ENCODE measurements at regions not wholly inside any gene's neighbourhood (a gene's known extent, or its start where the extent isn't known, plus 50 kb on each side); places are given as distances from the start of the nearest gene placed in this dataset.

DNA sequence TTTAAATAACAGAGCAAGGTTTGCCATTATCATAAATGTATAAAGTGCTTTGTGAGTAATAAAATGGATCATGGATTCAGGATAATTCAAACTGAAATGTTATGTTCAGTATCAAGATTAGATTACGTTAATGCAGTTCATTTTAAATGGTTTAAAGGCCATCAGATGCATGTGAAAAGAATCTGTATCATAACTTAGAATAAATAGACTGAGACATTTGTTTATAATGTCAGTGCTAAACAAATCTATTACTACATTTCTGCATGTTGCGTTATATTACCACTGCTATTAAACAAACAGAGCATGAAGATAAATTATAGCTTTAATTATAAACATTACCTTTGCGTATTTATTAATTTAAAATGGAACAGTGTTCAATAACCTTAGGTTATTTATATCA, 160.2 kb downstream of the TOX3 start:
- in situ Hi-C loops (cut with MboI; ENCODE audit: low pct_ligation_motif_present in 1 of 4, low pct_unique_long_range_greater_than_20kb in 1 of 4, low sequenced_read_pairs in 3 of 4): no loop called here
- H3K4me1 ChIP-seq: peaks cover 0 to 9% (median 0%) of the 10 kb centered on the region in 4 donors
- H3K4me3 ChIP-seq: no peak overlapping the region
- no peak overlapping the region for H3K27ac ChIP-seq
- no peaks in the 10 kb centered on the region for H3K9me3 ChIP-seq
- no peak for DNase-seq
- intact Hi-C loops (cut with DNase I; ENCODE audit: low total_unique reads): no loop called here
- TF ChIP-seq POLR2AphosphoS5 (IDR thresholded peaks at IDR 0.05) (no peak), POLR2A (IDR thresholded peaks at IDR 0.05) (no peak), EP300 (IDR thresholded peaks at IDR 0.05; ENCODE audit: low read depth) (no peak)
- TF ChIP-seq, protein P1, sequence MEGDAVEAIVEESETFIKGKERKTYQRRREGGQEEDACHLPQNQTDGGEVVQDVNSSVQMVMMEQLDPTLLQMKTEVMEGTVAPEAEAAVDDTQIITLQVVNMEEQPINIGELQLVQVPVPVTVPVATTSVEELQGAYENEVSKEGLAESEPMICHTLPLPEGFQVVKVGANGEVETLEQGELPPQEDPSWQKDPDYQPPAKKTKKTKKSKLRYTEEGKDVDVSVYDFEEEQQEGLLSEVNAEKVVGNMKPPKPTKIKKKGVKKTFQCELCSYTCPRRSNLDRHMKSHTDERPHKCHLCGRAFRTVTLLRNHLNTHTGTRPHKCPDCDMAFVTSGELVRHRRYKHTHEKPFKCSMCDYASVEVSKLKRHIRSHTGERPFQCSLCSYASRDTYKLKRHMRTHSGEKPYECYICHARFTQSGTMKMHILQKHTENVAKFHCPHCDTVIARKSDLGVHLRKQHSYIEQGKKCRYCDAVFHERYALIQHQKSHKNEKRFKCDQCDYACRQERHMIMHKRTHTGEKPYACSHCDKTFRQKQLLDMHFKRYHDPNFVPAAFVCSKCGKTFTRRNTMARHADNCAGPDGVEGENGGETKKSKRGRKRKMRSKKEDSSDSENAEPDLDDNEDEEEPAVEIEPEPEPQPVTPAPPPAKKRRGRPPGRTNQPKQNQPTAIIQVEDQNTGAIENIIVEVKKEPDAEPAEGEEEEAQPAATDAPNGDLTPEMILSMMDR (IDR thresholded peaks at IDR 0.05): no peak
- 69 to 72% methylated on average over 3 of the region's 3 CpGs for whole genome bisulfite sequencing, 2 donors (ENCODE audit: low coverage in 1 of 2)
- H3K36me3 ChIP-seq: no peaks in the 10 kb centered on the region
- no peaks in the 10 kb centered on the region for H3K27me3 ChIP-seq

DNA sequence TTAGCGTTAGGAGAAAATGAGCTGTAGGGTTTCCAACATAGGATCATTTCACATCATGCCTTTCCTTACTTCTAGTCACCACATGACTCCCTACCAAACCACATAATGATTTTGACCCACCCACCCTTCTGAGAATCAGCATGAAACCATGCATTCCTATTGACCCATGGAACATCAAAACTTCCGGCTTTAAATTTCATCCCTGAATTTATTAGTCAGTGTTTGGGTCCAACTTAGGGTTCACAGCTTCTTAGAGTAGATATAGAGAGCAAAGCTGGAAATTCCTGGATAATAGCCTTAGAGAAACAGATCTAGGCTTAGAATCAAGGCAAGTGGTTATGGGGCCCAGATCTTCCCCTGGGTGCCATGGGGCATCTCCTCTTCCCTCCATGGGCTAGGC, 162.6 kb downstream of the TOX3 start:
- 86 to 94% methylated on average over 2 of the region's 2 CpGs for WGBS, 2 donors (ENCODE audit: low coverage in 1 of 2)
- H3K4me1 ChIP-seq: peaks cover 0 to 9% (median 0%) of the 10 kb centered on the region in 4 donors
- DNase-seq: no peak

DNA sequence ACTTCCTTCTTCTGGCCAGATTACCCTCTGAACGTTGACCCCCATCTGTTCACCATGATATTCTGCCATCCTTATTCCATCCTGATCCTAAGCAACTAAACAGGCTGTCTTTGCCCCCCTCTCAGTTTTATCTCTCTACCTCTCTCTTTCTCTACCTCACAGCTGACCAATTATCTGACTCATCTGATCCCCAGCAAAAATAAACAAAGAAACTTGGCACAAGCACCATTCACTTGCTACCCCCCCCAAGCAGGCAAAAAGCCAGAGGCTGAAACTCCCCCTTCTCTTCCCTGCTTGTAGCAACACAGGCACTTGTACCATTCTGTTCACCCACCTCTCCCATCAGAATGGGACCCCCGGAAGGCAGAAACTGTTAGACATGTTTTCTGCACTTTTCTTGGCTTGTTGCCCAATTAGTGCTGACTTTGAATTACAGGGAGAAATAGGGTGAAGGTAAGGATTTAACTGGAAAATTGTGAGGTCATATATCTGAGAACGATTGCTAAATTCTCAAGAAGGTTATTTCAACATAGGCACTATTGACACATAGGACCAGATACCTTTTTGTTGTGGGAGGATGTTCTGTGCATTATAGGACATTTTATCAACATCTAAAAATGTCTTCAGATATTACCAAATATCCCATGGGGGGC, 163.2 kb downstream of the TOX3 start:
- TF ChIP-seq EP300 (IDR thresholded peaks at IDR 0.05; ENCODE audit: low read depth) (no peak), POLR2A (IDR thresholded peaks at IDR 0.05) (no peak), POLR2AphosphoS5 (IDR thresholded peaks at IDR 0.05) (no peak)
- TF ChIP-seq, protein P1 (IDR thresholded peaks at IDR 0.05): no peak
- in situ Hi-C loops (cut with MboI; ENCODE audit: low pct_ligation_motif_present in 1 of 4, low pct_unique_long_range_greater_than_20kb in 1 of 4, low sequenced_read_pairs in 3 of 4) (no loop called here), intact Hi-C loops (cut with DNase I; ENCODE audit: low total_unique reads) (no loop called here)
- no peak overlapping the region for H3K27ac ChIP-seq
- H3K4me1 ChIP-seq: peaks cover 0 to 9% (median 0%) of the 10 kb centered on the region in 4 donors
- DNase-seq: no peak
- no peaks in the 10 kb centered on the region for H3K36me3 ChIP-seq
- H3K27me3 ChIP-seq: no peaks in the 10 kb centered on the region
- no peak overlapping the region for H3K4me3 ChIP-seq
- WGBS, 2 donors (ENCODE audit: low coverage in 1 of 2): 44 to 49% methylated on average over 3 of the region's 3 CpGs
- no peaks in the 10 kb centered on the region for H3K9me3 ChIP-seq

More for the DNA sequence above, 162.6 kb downstream of the TOX3 start:
- in situ Hi-C loops (cut with MboI; ENCODE audit: low pct_ligation_motif_present in 1 of 4, low pct_unique_long_range_greater_than_20kb in 1 of 4, low sequenced_read_pairs in 3 of 4) (no loop called here), intact Hi-C loops (cut with DNase I; ENCODE audit: low total_unique reads) (no loop called here)
- Histone ChIP-seq H3K4me3 (no peak overlapping the region), H3K9me3 (no peaks in the 10 kb centered on the region), H3K27me3 (no peaks in the 10 kb centered on the region), H3K36me3 (no peaks in the 10 kb centered on the region), H3K27ac (no peak overlapping the region)
- TF ChIP-seq, protein P1 (IDR thresholded peaks at IDR 0.05): no peak
- TF ChIP-seq EP300 (IDR thresholded peaks at IDR 0.05; ENCODE audit: low read depth) (no peak), POLR2AphosphoS5 (IDR thresholded peaks at IDR 0.05) (no peak), POLR2A (IDR thresholded peaks at IDR 0.05) (no peak)

DNA sequence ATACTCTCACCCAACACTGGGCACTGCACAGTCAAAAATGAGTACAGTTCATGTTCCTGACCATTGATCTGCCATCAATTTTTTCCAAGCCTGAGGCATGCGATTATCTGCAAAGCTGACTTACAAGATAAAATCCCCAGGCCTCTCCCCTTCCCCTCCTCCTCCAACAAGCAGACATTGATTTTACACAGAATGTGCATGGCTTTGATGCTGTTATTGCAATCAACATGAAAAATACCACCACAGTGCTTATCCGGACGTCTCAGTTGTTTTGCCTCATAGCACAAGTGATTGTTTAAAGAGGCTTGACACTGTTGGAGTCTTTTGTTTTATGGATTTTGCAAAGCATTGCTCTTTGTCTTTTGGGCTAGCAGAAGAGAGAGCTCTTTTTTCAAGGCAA, 163.8 kb downstream of the TOX3 start:
- 57% methylated on average over 3 of the region's 3 CpGs; no CpG with 5 or more reads in 1 of the 2 donors for WGBS, 2 donors (ENCODE audit: low coverage in 1 of 2)
- TF ChIP-seq, protein P1 (IDR thresholded peaks at IDR 0.05): no peak
- no peak for TF ChIP-seq EP300 (IDR thresholded peaks at IDR 0.05; ENCODE audit: low read depth)
- TF ChIP-seq POLR2AphosphoS5 (IDR thresholded peaks at IDR 0.05): no peak
- Histone ChIP-seq H3K27me3 (no peaks in the 10 kb centered on the region), H3K9me3 (no peaks in the 10 kb centered on the region), H3K36me3 (no peaks in the 10 kb centered on the region), H3K4me3 (no peak overlapping the region), H3K27ac (no peak overlapping the region), H3K4me1 (peaks cover 0 to 9% (median 0%) of the 10 kb centered on the region in 4 donors)
- DNase-seq: no peak
- in situ Hi-C loops (cut with MboI; ENCODE audit: low pct_ligation_motif_present in 1 of 4, low pct_unique_long_range_greater_than_20kb in 1 of 4, low sequenced_read_pairs in 3 of 4) (no loop called here), intact Hi-C loops (cut with DNase I; ENCODE audit: low total_unique reads) (no loop called here)

All from transverse colon (tissue), 4 donors.